OCI-M1 (cell line): ENCODE measurements at regions not wholly inside any gene's neighbourhood (a gene's known extent, or its start where the extent isn't known, plus 50 kb on each side); places are given as distances from the start of the nearest gene placed in this dataset.
A peak's percentile ranks its signal among the peaks of the same experiment; 100 is the strongest.

Experiments used
- DNase-seq: peaks from one replicate; lab custom pipeline; 2025; lab: John Stamatoyannopoulos, UW

DNA sequence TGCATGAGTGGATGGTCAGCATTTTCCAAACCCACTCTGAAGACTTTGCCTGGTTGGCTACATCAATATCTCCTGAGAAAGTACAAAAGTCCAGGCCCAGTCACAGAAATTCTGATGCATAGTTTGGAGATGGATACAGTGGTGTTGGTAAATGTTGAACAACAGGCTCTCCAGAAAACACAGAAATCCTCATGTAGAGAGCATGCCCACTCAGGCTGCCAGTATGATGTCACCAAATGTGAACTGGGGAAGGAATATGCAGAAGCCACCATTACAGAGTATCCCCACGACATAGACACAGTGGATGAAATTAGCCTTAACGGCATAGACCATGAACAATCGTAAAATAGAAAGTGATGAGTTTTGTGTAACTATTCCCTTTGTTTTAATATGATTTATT lies 97.1 kb upstream of the NXT1 start:
- DNase-seq: no peak

DNA sequence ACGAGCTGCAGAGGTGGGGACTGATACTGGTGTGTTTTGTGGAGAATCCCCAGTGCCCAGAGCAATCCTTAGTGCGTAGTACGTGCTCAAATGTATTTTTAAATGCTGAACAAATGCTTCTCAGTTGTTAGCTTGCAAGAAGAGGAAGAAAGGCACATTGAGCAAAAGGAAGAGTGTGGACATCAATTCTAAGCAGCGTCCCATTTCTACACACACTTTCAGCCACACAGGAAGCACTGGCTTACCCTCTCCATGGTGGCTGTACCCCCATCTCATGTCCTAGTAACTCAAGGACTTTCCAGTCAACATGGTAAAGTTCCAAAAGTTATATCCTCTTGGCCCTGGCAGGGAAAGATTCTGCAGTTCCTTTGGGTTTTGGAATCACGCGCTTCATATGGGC lies 98.8 kb upstream of the NXT1 start:
- no peak for DNase-seq

DNA sequence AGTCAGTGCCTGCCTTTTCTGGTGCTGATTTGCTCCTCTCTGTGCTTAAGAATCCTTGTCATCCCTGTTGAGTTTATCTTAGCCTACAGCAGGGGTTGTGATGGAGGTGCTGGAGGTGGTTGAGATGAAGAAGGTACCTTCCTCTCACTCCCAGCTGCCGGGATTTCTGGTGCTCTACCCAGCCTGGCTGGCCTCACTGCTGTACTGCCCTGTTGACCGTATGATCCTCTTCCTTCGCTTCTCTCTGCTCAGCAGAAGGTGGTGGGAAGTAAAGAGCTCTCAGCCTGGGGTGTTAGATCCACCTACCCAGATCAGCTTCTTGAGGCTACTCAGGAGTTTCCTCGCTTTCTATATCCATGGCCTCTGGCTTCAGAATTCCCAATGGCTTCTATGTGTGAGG lies 101.0 kb upstream of the NXT1 start:
- DNase-seq: no peak

DNA sequence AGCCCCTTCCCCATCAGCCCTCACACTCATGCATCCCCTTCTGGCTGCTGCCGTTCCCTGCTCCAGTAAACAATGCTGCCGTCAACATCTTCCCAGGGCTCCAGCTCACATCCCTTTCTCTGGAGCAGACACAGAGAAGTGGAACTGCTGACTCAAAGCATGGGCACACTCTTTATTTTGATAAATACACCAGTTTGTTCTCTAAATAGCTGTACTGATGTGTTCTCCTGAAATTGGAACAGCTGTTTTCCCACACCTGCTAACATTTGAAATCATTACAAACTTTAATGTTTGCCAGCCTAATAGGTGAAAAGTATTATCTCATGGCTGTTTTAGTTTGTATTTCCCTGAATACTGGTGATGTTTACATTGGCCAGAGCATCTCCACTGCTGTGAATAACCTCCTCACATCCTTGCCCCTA lies 102.1 kb upstream of the NXT1 start:
- DNase-seq: no peak

DNA sequence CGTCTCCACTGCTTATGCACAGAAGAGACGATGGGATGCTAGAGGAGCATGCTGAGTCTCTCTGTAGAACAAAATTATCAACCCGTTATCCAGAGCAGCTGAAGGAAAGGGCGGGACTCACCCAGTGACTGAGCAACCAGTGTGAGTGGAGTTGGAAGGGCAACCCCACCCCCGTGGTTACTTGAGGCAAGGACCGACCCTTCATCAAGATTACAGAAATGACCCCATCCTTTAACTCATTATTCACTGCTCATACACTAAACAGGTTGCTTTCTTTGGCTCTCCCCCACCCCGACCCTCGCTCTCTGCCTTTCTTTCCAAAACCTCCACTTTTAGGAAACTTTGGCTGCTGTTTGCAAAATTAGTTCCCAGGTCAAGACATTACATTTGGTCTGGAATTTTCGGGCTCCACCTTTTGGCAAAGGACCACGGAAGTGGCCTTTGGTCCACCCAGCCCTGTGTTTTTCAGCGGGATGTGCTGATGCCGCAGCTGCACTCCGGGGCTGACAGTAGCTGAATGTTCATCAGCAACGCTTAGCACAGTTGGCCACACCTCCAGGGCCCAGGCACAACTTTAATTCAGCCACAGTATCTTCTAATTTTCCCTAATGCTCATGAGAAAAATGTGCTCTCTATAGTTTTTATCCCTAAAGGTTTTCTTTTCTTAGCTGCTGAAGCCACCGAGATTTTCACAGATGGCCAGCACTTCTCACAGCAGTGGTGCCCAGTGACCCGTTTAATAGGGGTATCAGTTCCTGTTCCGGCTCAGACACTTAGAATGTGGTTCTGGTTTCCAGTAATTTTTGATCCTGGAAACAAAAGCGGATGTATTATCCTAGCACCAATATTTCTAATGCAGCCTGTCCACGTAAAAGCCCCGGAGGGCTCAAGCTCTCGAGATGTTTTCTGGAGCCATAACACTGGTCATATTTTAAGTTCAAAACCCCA lies 103.6 kb upstream of the NXT1 start:
- peak; percentile 1 for DNase-seq

DNA sequence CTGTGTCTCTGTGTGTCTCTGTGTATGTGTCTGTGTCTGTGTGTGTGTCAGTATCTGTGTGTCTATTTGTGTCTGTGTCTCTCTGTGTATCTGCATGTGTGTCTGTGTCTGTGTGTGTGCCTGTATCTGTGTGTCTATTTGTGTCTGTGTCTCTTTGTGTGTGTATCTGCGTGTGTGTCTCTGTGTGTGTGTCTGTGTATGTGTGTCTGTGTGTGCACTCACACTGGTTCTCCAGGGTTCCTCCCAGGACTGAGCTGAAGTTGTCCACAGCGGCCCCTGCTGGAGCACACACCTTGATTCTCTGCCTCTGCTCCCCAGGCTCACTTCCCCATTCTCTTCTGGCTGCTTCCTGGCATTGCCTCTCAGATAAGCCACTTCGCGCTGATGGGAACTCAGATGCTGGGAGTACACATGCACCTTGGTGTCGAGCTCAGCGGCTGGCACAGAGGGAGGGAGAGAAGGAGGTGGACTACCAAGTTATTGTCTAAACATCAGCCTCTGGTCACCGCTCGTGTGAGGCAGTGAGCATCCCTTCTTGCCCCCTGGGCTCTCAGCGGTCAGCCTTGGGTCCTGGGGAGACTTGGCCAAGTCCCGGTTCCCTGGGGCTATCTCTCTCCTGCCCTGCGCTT lies 104.9 kb upstream of the NXT1 start:
- DNase-seq: peak; percentile 90

DNA sequence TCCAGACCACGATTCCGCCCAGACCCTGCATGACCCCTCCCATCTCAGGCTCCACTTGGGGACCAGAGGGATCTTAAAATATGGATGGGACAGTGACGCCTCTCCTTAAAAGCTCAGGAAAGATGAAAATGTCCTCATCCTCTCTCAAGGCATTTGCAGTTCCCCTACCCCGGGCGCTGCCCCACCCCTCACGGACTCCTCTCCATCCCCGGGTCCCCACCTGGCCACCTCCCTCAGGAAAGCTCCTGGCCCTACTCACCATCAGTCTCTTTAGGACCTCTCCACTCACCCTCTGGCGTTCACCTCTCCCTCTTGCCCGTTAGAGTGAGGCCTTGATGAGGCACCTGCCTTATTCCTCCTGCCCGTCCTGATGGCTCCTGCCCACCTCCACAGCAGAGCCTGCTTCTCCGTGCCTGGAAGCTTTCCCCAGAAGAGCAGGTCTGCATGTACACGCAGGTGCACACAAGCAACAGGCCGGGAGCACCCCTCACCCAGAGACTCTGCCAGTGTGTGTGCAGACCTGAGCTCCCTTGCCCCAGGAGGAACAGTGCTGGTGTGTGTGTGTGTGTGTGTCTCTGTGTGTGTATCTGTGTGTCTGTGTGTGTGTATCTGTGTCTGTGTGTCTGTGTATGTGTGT lies 105.6 kb upstream of the NXT1 start:
- no peak for DNase-seq

DNA sequence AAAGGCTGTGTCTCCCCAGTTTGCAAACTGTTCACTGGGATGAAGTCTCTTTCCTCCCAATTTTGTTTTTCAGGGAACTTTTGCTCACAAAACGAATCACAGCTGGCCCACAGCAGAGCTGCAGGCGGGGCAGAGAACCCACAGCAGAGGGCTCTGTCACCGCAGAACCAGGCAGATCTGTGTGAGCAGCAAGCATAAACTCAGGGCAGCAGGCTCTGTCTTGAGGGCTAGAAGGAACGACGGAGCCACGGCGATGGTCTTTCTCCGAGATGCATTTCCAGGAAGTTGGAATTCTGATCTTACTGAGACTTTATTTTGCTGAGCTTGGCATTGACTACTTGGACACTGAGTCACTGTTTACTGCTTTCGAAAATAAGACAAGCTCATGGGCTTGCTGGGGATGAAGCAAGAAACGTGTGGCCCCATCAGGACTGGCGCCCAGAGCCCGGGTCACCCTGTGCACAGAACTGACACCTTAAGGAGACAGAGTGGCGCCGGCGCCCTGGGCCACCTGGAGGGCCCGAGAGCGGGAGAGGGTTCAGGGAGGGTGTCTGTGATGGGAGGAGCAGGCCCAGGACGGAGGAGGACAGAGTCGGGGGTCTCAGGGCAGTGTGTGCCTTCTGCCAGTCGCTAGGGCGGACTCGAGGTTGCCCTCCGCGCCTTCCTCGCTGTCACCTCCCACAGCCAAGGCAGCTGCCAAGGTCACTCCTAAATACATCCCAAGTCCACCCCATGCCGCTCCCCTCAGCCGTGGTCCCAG lies 106.3 kb upstream of the NXT1 start:
- DNase-seq: no peak

DNA sequence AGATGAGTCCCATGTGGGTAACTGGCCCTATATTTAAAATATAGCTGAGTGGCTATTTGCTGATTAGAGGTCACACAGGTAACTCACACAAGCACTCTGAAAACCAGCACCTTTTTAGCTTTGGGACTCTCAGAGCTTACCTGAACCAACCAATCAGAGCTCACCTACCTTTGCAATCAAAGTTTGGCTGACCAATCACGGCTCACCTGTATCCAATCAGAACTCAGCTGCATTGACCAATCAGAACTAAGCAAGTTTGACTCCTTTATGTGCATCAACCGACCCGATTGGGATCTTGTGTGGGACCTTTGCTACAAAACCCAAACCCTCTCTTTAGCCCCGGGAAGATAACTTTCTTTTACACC lies 106.8 kb upstream of the NXT1 start:
- DNase-seq: no peak

DNA sequence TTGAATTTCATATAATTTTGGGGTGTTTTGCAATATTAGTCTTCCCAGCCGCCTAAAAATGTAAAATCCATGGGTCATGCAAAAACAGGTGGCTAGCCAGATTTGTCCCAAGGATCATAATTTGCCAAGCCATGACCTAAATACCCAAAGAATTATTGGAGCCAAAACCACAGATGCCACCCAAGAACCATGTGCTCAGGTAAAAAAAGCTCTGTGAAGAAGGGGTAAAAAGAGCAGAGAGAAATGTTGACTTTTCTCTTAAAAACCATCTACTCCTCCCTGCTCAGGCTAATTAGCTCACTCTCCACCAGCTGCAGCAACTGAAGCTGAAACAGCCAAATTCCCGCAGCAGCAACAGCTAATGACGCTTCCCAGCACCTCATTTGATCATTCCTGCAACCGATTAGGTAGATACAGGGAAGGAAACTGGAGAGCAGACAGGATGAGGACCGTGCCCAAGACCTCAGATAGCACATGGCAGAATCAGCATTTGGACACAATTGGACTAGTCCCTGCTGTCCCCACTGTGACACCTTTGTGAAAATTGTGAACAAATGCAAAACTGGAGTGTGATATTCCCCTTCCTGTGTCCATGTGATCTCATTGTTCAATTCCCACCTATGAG lies 107.9 kb upstream of the NXT1 start:
- no peak for DNase-seq

DNA sequence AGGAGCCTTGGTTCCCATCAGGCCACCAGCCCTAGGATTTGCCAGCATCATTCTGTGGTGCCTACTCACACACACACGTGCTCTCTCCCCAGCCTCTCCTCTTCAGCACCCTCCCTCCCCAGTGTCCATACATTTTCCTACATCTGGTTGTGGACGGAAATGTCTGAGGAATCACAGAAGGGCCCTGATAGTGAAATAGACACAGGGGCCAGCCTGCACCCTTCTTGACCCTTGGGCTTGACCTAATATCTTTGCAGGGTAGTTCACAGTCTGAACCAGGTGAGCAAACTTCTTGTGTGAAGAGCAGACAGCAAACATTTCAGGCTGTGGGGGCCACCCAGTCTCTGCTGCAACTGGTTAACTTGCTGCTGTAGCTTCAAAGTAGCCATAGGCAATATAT lies 108.5 kb upstream of the NXT1 start:
- no peak for DNase-seq

DNA sequence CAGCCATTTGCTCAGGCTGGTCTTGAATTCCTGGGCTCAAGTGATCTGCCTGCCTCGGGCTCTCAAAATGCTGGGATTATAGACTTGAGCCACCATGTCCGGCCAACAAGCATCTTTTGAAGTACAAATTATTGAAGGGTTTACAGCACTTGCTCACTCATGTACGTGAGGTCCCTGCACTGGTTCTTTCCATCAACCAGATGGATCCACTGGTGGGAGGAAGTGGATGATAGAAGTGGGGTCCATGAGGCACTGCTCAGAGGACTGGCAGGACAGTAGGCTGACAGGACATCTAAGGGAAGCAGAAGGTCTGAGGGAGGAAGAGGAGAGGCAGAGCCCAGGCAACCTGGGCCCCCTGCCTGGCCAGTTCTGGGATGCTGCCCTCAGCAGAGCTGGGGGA lies 109.2 kb upstream of the NXT1 start:
- no peak for DNase-seq

DNA sequence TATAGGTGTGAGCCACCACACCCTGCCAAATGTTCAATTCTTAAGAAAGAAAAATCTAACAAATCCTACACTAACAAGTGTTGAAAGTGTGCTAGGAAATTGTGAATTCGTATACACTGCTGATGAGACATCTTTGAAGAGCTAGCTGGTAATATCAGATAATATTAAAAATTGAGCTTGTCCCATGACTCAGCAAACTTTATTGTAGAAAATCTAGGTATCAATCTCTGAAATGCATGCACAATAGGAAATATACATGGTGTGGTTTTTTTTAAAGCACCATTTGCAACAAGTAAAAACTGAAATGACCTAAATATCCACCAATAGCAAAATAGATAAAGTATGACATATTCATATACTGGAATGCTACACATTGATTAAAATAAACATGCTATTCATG lies 110.1 kb upstream of the NXT1 start:
- DNase-seq: no peak

DNA sequence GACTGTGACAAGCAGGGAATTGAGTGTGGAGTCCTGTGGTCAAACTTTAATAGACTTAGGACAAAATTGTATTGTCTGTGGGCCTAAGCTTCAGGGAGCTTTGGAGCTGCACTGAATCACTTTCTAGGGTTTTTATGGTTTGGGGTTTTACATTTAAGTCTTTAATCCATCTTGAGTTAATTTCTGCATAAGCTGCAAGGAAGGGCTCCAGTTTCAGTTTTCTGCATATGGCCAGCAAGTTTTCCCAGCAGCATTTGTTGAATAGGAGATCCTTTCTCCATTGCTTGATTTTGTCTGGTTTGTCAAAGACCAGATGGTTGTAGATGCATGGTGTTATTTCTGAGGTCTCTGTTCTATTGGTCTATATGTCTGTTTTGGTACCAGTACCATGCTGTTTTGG lies 113.4 kb upstream of the NXT1 start:
- DNase-seq: no peak

DNA sequence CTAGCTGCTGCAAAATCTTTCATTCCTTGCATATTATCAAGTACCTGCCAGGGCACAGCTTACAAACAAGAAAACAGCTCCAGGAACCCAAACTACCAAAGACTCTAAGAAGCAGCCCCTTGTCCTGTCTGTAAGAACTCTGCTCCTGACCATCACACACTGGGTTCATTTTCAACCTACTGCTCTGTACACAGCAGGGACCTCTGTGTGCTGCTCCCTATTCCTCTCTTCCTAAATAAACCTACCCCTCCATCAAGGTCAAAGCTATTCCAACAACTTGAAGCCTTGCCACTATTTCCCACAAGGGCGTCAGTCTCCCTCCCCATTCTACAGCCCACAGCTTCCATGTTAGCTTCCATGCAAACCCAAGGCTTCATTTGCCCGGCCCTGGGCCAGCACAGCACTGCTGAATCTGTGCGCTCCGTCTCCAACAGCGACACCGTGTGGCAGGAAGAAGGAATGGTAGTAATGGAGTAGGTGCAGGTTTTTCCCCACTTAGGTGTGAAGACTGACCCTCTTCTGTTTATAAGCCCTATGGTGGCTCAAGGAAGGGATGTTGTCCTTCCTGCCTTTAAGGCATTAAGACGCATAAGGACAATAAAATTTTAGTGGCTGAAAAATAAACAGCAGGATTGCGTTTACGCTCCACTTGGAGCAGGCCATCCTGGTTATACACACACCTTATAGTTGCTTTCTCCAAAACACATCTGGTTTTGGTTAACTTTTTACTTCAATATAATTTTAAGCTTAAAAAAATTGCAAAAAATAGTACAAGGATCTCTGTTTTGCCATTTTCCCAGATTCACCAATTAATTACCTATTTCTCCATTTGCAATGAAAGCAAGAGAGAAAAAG lies 115.2 kb upstream of the NXT1 start:
- peak; percentile 75 for DNase-seq

DNA sequence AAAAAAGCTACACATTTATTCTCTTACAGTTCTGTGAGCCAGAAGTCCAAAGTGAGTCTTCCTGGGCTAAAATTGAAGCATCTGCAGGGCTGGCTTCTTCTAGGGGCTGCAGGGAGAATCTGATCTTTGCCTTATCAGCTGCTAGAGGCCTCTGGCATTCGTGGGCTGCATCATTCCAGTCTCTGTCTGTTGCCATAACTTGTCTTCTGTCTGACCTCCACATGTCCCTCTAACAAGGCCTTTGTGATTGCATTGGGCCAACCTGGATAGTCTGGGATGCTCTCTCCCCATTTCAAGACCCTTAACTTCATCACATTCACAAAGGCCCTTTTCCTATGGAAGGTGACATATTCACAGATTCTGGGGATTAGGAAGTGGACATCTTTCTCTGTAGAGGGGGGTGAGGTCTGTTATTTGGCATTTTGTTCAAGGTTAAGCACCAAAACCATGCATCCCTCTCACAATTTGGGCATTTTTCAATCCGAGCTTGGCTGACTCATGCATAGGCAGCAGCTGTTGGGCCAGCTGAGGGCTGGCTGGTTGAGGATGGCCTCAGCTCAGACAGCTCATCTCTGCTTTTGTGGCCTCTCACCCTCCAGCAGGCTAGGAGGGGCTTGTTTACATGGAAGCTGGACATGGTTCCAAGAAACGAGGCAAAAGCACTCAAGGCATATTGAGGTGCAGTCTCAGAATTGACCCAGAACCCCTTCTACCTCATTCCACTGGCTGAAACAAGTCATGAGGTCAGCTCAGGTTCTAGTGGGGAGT lies 116.1 kb upstream of the NXT1 start:
- DNase-seq: no peak

DNA sequence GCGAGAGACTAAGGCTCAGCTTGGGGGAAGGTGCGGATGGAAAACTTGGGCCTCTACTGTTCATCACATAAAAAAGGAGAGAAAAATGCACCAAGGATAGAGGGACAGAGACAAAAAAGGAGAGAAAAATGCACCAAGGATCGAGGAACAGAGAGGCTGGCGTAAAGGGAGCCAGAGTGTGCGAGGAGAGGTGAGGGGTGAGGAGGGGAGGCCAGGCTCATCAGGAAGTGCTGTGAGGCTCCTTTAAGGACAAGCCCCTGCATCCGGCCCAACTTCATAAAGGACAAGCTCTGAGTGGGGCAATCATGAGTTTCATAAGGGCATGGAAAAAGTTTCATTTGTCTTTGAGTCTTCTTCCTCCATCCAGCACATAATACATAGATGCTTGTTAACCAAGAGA lies 117.2 kb upstream of the NXT1 start:
- no peak for DNase-seq

DNA sequence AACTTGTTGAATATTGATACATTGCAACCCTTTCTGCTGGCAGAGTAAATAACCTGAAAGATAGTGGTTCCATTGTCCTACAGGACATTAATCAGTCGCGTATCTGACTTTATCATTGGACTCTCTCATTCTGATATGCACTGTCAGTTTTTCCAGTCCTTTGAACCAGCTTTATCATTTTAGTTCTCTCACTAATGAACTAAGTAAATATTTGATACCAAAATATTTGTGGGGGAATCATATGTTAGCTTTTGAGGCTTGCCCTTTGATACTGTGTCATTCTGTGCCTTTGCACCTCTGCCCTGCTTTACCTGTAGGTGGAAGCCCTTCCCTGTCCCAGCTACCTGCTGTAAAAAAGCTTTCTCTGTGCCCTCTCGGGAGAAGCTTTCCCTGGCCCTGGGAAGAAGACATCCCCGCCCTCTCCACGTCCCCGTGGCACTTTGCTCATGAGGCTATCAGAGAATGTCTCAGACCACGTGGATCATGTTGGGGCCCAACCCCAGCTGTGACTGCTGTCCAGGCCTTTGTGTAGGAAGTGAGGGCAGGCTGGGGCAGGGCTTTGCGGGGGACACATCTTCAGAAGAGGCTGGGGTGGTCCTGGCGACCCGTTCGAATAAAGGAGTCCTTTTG lies 117.8 kb upstream of the NXT1 start:
- no peak for DNase-seq

DNA sequence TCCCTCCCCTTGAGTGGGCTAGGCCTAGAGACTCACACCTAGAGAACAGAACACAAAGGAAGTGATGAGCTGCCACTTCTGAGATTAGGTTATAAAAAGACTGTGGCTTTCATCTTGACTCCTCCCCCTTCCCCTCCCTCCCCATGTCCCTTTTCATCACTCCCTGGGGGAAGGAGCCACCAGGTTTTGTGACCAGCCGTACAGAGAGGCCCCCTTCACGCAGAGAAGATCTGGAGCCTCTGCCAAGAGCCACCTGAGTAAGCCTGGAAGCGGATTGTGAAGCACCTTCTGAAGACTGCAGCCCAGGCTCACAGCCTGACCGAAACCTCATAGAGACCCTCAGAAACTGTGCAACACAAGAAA lies 118.4 kb upstream of the NXT1 start:
- DNase-seq: no peak
